Activated CD4-positive, alpha-beta T cell treated with anti-CD3 and anti-CD28 coated beads, Interleukin-2, Interleukin-6, amounts not matched to agents 100 ng/mL and 50 ng/mL, durations not matched to agents 16 hours and 8 hours (primary cell): ENCODE measurements at regions not wholly inside any gene's neighbourhood (a gene's known extent, or its start where the extent isn't known, plus 50 kb on each side); places are given as distances from the start of the nearest gene placed in this dataset.

Source experiments
- DNase-seq: peaks from one replicate; pipeline ENCODE4 v3.0.0-alpha.2; 2020

DNA sequence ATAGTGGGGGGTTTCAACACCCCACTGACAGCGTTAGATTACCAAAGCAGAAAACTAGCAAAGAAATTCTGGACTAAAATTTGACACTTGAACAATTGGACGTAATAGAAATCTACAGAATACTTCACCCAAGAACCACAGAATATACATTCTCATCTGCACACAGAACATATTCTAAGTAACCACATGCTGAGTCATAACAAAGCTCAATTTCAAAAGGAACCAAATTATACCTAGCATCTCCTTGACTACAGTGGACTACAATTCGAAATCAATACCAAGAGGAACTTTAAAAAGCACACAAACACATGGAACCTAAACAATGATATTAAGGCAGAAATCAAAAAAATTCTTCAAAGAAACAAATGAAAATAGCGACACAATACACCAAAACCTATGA is 871.6 kb upstream of the MDGA2 start:
- DNase-seq = no peak

GRCh38 chr14:48537600-48537999 is 862.2 kb upstream of the MDGA2 start:
- DNase-seq = no peak

DNA sequence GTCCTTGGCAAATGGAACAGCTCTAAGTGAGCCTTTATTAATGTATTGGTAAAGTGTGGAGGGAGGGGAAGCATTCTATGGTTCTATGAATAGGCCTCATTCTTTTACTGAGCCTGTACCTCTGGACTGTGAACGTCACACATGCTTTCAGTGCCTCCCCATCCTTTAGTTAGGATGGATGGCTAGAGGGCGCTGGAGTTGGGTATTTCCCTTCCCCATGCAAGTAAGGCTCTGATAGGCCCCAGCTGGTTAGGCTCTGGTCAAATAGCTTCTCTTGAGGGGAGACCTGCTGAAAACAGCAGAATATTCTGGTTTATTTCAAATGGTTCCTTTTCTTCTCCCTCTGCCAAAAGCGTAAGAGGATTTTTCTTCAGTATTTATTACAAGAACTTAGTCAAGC is 860.9 kb upstream of the MDGA2 start:
- DNase-seq = no peak

DNA sequence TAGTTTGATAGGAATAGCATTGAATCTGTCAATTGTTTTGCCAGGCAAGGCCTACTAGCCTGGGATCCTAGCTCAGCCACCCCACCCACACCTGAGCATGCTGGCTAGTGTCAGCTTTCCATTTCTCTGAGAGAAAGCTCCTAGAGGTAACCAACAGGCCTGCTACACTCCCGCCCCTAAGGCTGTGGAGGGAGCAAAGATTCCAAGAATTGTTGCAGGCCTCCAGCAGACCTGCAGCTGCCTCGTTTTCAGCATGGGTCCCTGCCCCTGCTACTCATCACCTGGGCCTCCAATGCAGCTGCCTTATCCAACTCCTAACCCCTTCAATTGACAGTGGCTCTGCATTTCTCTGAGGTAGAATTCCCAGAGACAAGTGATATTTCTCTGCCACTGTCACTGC is 852.4 kb upstream of the MDGA2 start:
- DNase-seq = no peak

GRCh38 chr14:48526307-48526706 is 850.9 kb upstream of the MDGA2 start:
- DNase-seq = no peak

- no peak for DNase-seq
These were observed 829.5 kb upstream of the MDGA2 start for GRCh38 chr14:48504921-48505320.

- no peak for DNase-seq
These were observed 815.4 kb upstream of the MDGA2 start for GRCh38 chr14:48490756-48491155.

GRCh38 chr14:48473944-48474343 is 798.5 kb upstream of the MDGA2 start:
- DNase-seq = no peak

DNA sequence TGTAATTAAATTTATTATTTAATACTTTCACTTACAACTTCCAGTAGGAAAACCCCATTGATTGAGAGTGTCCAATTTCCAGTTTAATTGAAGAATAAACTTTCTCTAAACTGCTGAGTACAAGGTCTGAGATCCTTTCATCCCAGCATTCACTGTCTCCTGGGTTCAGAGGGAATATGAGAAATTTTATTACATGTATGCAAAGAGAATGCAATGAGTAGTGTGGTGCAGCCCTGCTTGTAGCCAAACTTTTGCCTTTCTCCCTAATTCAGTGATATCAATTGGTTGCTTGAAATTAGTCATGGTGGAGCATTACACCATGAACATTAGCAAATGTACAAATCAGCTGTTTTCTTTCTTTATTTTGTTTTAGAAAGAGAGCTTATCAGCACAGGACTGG is 780.6 kb upstream of the MDGA2 start:
- DNase-seq = no peak

DNA sequence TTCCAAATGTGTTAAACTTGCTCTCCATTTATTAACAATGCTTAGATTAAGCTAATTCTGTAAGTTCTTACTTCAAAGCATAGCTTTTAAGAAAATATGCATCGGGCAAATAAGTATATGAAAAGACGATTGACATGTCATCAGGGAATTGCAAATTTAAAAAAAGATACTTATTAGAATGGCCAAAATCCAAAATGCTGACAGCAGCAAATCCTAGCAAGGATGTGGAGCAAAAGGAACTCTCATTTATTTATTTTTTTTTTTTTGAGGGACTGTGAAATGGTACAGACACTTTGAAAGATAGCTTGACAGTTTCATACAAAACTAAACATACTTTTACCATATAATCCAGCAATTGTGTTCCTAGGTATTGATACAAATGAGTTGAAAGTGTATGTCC is 779.5 kb upstream of the MDGA2 start:
- DNase-seq = no peak

DNA sequence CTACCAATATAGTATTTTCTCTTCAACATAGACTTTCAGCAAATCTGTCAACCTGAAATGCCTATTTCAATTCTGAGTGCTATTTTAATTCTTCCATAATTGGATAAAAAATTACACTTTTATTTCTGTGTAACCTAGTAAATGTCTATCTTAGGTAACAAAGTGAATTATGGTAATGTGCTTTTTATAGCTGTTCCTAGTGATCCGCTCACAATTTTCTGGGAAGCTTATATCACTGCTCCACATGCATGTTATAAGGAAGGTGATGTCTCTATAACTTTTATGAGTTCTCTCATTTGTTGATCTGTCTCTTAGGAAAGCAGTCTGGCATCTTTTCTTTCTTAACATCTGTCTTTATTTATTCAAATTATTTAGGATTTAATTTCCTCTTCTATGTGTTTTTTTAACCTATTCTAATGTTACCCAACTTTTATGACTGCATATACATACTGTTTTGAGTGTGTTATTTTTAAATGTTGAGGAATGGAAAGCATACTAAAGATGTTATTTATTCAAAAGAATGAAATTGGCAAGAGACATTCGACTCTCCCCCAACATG is 777.1 kb upstream of the MDGA2 start:
- no peak for DNase-seq

GRCh38 chr14:48435221-48435620 is 759.8 kb upstream of the MDGA2 start:
- no peak for DNase-seq

- no peak for DNase-seq
These were observed 755.4 kb upstream of the MDGA2 start for GRCh38 chr14:48430805-48431204.

GRCh38 chr14:48429512-48429911 is 754.1 kb upstream of the MDGA2 start:
- DNase-seq = no peak

DNA sequence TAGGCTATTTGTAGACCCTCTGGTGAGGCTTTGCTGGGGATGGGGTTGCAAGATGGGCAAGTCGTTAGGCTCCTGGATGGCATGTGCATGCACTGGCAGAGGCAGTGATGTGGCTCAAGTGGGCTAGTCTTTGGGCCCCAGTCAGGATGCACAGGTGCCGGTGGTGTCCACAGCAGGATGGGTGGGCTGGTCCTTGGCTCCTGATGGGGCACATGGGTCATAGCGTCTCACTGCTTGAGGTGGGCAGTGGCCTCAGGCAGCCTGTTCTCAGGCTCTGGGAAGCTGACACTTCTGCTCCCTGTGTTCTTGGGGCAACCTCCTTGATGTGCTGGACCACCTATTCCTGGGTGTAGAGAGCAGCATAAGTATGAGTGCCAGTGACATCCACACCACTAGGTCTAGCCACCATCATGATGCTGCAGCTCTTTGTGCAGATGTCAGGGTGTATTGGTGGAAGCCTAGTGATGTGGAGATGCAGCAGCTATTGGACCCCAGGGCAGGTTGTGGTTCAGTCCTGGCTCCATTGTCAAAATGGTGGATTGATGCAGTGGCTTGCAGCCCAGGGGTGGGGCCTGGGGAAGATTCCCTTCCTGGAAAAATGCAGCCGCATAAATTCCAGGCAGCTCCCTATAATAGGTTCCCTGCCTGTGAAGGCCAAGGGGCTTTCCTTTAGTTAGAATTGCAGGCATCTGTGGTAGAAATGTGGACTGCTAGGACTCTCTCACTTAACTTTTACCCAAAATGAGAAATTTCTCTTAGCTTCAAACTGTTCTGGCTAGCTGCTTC is 742.5 kb upstream of the MDGA2 start:
- DNase-seq = no peak

- no peak for DNase-seq
These were observed 725.9 kb upstream of the MDGA2 start for GRCh38 chr14:48401321-48401720.

DNA sequence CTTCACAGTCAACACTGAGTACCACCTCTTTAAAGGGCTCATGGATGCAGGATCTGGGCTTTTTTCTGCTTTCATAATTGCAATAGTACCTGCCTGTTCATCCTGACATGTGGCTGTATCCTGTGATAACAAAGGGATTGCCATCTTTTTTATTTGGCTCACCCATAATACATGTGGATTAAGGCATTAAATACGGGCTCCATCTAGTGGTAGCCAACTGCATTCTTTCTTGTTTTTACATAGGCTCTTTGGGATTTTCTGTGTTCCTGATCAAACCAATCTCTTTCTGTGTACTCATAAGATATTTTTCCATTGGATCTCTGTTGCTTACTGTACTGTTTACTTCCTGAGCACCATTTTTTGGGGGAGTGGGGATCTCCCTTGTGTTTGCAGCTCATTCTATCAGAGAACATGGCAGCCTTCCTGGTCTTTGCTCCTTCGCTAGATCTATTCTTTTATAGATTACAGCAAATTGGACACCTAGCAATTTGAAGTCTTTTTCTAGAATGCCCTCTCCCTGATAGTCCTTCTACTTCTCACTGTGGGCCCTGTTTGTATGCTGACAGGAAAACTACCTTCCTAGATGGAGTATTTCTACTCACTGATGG is 723.4 kb upstream of the MDGA2 start:
- DNase-seq = peak; percentile 20

DNA sequence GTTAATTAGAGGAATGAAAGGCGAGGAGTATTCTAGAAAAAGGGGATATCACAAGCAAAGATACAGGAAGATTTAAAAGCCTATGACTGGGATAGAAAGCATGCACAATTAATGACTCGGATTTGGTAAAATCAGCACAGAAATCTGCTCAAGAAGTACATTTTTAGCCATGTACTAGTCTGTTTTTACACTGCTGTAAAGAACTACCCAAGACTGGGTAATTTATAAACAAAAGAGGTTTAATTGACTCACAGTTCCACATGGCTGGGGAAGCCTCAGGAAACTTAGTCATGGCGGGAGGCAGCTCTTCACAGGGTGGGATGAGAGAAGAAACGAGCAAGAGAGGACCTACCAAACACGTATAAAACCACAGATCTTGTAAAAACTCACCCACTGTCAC is 716.3 kb upstream of the MDGA2 start:
- DNase-seq = no peak

DNA sequence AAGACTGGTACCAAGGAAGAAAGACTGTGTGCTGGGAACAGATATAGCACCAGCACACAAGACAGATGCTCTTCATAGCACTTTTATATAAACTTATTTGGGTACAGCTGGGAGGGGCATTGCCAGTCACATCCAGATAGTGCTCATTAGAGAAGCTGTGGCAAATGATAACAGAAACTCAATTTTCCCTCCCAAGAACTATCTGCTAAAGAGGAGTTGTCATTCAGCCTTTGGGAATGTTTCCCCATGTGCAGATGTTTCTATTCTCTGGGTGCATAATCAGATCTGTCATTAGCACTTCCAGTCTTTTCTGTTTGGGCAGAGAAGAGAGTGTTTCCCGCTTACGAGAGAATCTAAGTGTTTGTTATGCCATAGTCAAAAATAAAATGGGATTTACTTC is 714.9 kb upstream of the MDGA2 start:
- DNase-seq = no peak

- DNase-seq = no peak
These were observed 709.4 kb upstream of the MDGA2 start for GRCh38 chr14:48384821-48385220.

- no peak for DNase-seq
These were observed 707.6 kb upstream of the MDGA2 start for GRCh38 chr14:48382961-48383360.

DNA sequence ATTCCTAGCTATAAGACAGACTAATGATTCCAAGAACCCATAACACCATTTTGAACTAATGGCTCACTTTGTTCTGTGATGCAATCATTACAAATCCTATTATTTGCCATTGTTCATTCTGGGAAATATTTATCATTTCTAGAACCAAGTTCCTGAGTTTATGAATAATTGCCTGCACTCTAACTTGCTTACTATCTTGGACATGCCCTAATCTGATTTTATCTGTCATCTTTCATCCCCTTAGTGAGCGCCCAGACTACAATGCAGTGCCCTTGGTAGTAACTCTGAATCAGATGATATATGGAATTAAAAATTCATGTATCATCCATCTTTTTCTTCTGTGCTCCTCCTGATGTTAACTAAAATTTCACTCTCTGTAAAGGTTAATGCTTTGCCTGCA is 703.1 kb upstream of the MDGA2 start:
- DNase-seq = no peak

DNA sequence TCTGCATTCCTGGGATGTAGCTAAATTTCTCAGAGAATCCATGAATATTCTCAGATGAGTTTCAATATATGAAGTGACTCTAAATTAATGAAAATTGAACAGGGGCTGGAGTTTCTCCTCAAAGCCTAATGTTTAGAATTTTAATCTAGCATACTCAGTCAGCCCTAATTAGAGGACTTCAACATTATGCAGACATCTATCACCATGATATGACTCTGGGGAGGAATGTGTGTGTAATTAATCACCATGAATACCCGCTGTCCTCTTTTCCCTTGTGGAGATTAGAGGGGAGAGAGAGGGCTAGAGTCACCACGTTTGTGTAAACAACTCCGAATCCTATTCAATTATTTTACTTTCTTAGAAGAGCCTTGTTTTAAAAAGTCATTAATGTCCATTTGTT is 698.6 kb upstream of the MDGA2 start:
- no peak for DNase-seq

DNA sequence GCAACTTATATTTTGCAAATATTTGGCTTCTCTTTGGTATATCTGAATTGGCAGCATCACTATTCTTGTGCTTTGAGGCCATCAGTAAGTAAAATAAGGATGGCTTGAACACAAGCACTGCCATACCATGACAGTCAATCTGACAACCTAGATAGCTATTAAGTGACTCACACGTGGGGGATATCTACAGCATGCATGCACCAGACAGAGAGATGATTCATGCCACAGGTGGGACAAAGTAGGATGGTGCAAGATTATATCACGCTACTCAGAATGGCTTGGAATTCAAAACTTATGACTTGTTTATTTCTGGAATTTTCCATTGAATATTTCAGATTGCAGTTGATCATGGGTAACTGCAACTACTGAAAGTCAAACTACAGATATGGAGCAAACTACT is 675.6 kb upstream of the MDGA2 start:
- no peak for DNase-seq

GRCh38 chr14:48349689-48350088 is 674.3 kb upstream of the MDGA2 start:
- no peak for DNase-seq
